ENCODE measurements at regions not wholly inside any gene's neighbourhood (a gene's known extent, or its start where the extent isn't known, plus 50 kb on each side); places are given as distances from the start of the nearest gene placed in this dataset.

DNA sequence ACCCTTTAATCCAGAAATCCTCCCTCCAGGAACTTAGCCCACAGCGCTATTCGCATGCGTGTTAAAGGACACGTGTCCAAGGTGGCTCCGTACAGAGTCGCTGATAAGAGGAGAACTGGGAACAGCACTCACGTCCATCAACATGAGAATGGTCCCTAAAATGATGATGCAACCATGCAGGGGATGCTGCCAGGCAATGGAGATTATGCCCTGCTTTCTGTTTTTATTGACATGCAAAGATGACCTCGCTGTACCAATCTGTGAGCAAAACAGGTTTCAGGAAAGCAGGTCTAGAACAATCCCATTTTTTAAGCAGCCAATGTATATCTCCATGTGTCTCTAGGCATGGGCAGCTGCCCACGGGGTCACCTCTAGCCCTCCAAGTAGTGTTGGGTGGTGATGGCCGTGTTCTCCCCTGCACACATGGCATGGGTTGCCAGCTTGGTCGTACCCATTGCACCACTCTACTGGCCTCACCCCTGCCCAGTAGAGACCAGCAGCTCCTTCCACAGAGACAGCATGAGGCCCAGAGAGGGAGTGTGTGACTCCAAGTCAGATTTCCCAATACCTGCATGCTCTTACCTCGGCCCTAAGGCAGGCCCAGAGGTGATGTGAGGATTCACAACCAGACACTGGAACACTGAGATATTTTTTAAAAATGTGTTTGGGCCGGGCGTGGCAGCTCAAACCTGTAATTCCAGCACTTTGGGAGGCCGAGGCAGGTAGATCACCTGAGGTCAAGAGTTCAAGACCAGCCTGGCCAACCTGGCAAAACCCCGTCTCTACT is 68.3 kb upstream of the LINC01488 start:
- H3K36me3 ChIP-seq (ENCODE audit: low read depth, low read length) = no peaks in the 10 kb centered on the region
- no peak overlapping the region for H2AFZ ChIP-seq (ENCODE audit: low read length)
- no peaks in the 10 kb centered on the region for H3K27me3 ChIP-seq (ENCODE audit: low read length)
- H4K20me1 ChIP-seq (ENCODE audit: low read length) = no peaks in the 10 kb centered on the region
- no peaks in the 10 kb centered on the region for H3K9me2 ChIP-seq (replicated peaks; ENCODE audit: low read length)
- H3K4me2 ChIP-seq (ENCODE audit: low read length) = no peak overlapping the region
- H3K79me2 ChIP-seq (ENCODE audit: low read length) = no peaks in the 10 kb centered on the region
- peaks cover 21% of the 10 kb centered on the region for H3K4me1 ChIP-seq (ENCODE audit: insufficient read depth, low read length)
- intact Hi-C loops (cut with micrococcal nuclease) = no loop called here
- POLR2A ChIA-PET (ENCODE audit: unreplicated experiment) = no interaction called here
- no peak overlapping the region for H3K27ac ChIP-seq (ENCODE audit: low read length)
- BruUV-seq (replicated peaks) = no TSS peak
- DNase-seq (no peak), ATAC-seq (no peak)
- TF ChIP-seq, protein P1, sequence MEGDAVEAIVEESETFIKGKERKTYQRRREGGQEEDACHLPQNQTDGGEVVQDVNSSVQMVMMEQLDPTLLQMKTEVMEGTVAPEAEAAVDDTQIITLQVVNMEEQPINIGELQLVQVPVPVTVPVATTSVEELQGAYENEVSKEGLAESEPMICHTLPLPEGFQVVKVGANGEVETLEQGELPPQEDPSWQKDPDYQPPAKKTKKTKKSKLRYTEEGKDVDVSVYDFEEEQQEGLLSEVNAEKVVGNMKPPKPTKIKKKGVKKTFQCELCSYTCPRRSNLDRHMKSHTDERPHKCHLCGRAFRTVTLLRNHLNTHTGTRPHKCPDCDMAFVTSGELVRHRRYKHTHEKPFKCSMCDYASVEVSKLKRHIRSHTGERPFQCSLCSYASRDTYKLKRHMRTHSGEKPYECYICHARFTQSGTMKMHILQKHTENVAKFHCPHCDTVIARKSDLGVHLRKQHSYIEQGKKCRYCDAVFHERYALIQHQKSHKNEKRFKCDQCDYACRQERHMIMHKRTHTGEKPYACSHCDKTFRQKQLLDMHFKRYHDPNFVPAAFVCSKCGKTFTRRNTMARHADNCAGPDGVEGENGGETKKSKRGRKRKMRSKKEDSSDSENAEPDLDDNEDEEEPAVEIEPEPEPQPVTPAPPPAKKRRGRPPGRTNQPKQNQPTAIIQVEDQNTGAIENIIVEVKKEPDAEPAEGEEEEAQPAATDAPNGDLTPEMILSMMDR (conservative IDR thresholded peaks at IDR 0.05; ENCODE audit: low read depth, low read length) = no peak
- TF ChIP-seq EZH2 (IDR thresholded peaks at IDR 0.05; ENCODE audit: low read length, unreplicated experiment) (no peak), EZH2phosphoT487 (IDR thresholded peaks at IDR 0.05; ENCODE audit: borderline replicate concordance, low read length) (no peak)
- peaks cover 5% of the 10 kb centered on the region for H3F3A ChIP-seq (ENCODE audit: low read length, unreplicated experiment)
- CTCF ChIA-PET = no interaction called here
- no peak overlapping the region for H3K9ac ChIP-seq (ENCODE audit: low read length)
- H3K9me3 ChIP-seq (ENCODE audit: low read length) = no peaks in the 10 kb centered on the region
- H3K4me3 ChIP-seq (ENCODE audit: low read length) = no peak overlapping the region

DNA sequence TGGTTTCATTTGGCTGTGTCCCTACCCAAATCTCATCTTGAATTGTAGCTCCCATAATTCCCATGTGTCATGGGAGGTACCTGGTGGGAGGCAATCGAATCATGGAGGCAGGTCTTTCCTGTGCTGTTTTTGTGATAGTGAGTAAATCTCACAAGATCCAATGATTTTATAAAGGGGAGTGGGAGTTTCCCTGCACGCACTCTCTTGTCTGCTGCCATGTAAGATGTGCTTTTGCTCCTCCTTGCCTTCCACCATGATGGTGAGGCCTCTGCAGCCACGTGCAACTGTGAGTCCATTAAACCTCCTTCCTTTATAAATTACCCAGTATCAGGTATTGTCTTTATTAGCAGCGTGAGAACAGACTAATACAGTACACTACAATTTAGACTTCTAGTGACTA is 67.5 kb upstream of the LINC01488 start:
- H3F3A ChIP-seq (ENCODE audit: low read length, unreplicated experiment) = peaks cover 5% of the 10 kb centered on the region

DNA sequence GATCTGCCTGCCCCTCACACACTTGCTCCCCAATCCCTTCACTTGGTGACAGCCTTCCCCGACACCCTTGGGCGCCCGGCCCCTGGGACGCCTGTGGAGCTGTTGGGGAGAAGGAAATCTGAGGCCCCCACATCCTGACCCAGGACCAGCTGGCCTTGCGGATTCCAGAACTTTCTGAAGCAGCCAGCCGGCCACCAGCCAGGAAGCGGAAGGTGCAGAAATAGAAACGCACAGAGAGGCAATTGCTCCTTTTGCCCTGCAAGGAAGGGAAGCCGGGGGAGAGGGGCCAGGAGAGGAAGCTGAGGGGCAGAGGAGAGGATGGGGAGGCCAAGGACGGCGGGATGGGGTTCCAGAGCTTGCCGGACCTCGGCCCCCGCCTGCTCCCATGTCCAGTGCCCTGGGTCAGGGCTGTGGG is 66.7 kb upstream of the LINC01488 start:
- H4K20me1 ChIP-seq (ENCODE audit: low read length) = no peaks in the 10 kb centered on the region
- H3K4me3 ChIP-seq (ENCODE audit: low read length) = no peak overlapping the region
- no peaks in the 10 kb centered on the region for H3K9me2 ChIP-seq (replicated peaks; ENCODE audit: low read length)
- no TSS peak for BruUV-seq (replicated peaks)
- peaks cover 18% of the 10 kb centered on the region for H3K4me1 ChIP-seq (ENCODE audit: insufficient read depth, low read length)
- H3K36me3 ChIP-seq (ENCODE audit: low read depth, low read length) = no peaks in the 10 kb centered on the region
- ChIA-PET CTCF (no interaction called here), POLR2A (ENCODE audit: unreplicated experiment) (no interaction called here)
- H3K27me3 ChIP-seq (ENCODE audit: low read length) = no peaks in the 10 kb centered on the region
- no peak overlapping the region for H2AFZ ChIP-seq (ENCODE audit: low read length)
- no peaks in the 10 kb centered on the region for H3K79me2 ChIP-seq (ENCODE audit: low read length)
- intact Hi-C loops (cut with micrococcal nuclease) = no loop called here
- no peaks in the 10 kb centered on the region for H3K9me3 ChIP-seq (ENCODE audit: low read length)
- no peak overlapping the region for H3K4me2 ChIP-seq (ENCODE audit: low read length)
- no peak overlapping the region for H3K9ac ChIP-seq (ENCODE audit: low read length)
- TF ChIP-seq EZH2 (IDR thresholded peaks at IDR 0.05; ENCODE audit: low read length, unreplicated experiment) = no peak
- H3K27ac ChIP-seq (ENCODE audit: low read length) = no peak overlapping the region
- DNase-seq (no peak), ATAC-seq (no peak)
- H3F3A ChIP-seq (ENCODE audit: low read length, unreplicated experiment) = peaks cover 5% of the 10 kb centered on the region

More for the DNA sequence above, 67.5 kb upstream of the LINC01488 start:
- Histone ChIP-seq H3K27me3 (ENCODE audit: low read length) (no peaks in the 10 kb centered on the region), H3K9ac (ENCODE audit: low read length) (no peak overlapping the region), H3K9me3 (ENCODE audit: low read length) (no peaks in the 10 kb centered on the region), H2AFZ (ENCODE audit: low read length) (no peak overlapping the region), H4K20me1 (ENCODE audit: low read length) (no peaks in the 10 kb centered on the region), H3K4me2 (ENCODE audit: low read length) (no peak overlapping the region), H3K27ac (ENCODE audit: low read length) (no peak overlapping the region), H3K79me2 (ENCODE audit: low read length) (no peaks in the 10 kb centered on the region), H3K9me2 (replicated peaks; ENCODE audit: low read length) (no peaks in the 10 kb centered on the region), H3K36me3 (ENCODE audit: low read depth, low read length) (no peaks in the 10 kb centered on the region), H3K4me3 (ENCODE audit: low read length) (no peak overlapping the region), H3K4me1 (ENCODE audit: insufficient read depth, low read length) (peaks cover 21% of the 10 kb centered on the region)
- ChIA-PET CTCF (no interaction called here), POLR2A (ENCODE audit: unreplicated experiment) (no interaction called here)
- TF ChIP-seq, protein P1 (conservative IDR thresholded peaks at IDR 0.05; ENCODE audit: low read depth, low read length) = no peak
- TF ChIP-seq EZH2phosphoT487 (IDR thresholded peaks at IDR 0.05; ENCODE audit: borderline replicate concordance, low read length) (no peak), EZH2 (IDR thresholded peaks at IDR 0.05; ENCODE audit: low read length, unreplicated experiment) (no peak)
- no peak for ATAC-seq
- DNase-seq = no peak
- intact Hi-C loops (cut with micrococcal nuclease) = no loop called here
- no TSS peak for BruUV-seq (replicated peaks)
